Subcutaneous abdominal adipose tissue (tissue), 5 donors: ENCODE measurements at regions not wholly inside any gene's neighbourhood (a gene's known extent, or its start where the extent isn't known, plus 50 kb on each side); places are given as distances from the start of the nearest gene placed in this dataset.

ENCODE experiments used
- H3K27ac ChIP-seq: one replicate; pipeline ENCODE4 v1.7.0; 2013; ENCODE audit warnings: low read depth, mild to moderate bottlenecking, inconsistent platforms, low read length, moderate library complexity
- H3K27me3 ChIP-seq, 5 donors: one replicate each; pipeline ENCODE4 v1.7.0; 2013; ENCODE audit warnings: low read length in 5 of 5, inconsistent platforms in 1 of 5; ENCODE audit not compliant: control insufficient read depth in 5 of 5, insufficient read depth in 4 of 5
- H3K36me3 ChIP-seq, 5 donors: one replicate each; pipeline ENCODE4 v1.7.0; 2013; ENCODE audit warnings: low read length in 5 of 5; ENCODE audit not compliant: control insufficient read depth in 5 of 5, insufficient read depth in 5 of 5
- H3K4me1 ChIP-seq, 5 donors: one replicate each; pipeline ENCODE4 v1.7.0; 2013; ENCODE audit warnings: low read length in 5 of 5, mild to moderate bottlenecking in 3 of 5, moderate library complexity in 1 of 5; ENCODE audit not compliant: control insufficient read depth in 5 of 5, insufficient read depth in 5 of 5
- H3K4me3 ChIP-seq, 5 donors: one replicate each; pipeline ENCODE4 v1.7.0; 2013; ENCODE audit warnings: low read length in 5 of 5, low read depth in 1 of 5
- H3K9ac ChIP-seq, 5 donors: one replicate each; pipeline ENCODE4 v1.7.0; 2013; ENCODE audit warnings: low read length in 5 of 5, mild to moderate bottlenecking in 4 of 5, moderate library complexity in 3 of 5
- H3K9me3 ChIP-seq, 5 donors: one replicate each; pipeline ENCODE4 v1.7.0; 2013; ENCODE audit warnings: low read length in 5 of 5; ENCODE audit not compliant: control insufficient read depth in 5 of 5
- donor health status: healthy.
- donor health status: healthy.
- donor health status: healthy.
- donor health status: healthy.
- donor health status: healthy.

DNA sequence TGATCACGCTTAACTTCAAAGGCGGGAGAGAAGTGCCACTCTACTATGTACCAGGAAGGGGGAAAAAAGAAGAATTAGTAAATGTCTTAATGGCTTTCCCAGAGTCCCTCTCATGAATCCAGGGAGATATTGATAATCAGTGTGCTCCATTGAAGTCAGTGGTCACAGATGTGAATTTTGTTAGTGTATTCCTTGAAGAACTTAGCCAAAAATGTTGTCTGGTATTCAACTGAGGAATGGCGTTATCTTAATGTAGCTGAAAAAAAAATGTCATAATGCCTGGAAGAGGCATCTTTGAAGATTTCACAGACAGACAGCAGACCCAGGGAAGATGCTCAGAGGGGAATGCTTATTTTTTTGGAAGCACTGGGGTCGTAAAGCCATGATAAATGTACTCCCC, 250.4 kb downstream of the WDR11 start:
- Histone ChIP-seq H3K4me3 (no peak overlapping the region), H3K9me3 (no peaks in the 10 kb centered on the region), H3K9ac (no peak overlapping the region), H3K27me3 (no peaks in the 10 kb centered on the region), H3K27ac (no peak overlapping the region), H3K36me3 (no peaks in the 10 kb centered on the region), H3K4me1 (peaks cover 0 to 10% (median 8%) of the 10 kb centered on the region in 5 donors)

DNA sequence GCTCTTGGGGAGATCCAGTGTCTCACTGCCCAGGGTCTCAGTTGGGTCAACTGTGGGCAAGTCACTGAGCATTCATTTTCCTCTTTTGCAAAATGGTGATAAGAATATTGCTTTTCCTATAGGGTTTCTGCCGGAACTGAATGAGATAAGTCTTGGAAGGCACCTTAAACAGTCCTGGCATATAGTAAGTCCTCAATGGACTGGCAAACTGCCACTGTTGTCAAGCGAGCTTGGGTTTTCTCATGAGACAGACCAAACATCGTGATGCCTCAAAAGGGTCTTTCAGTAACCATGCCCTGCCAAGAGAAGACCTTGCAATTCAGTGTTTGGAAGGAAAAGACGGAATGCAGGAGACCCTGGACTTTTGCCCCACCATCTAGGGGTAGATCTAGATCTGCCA, 251.5 kb downstream of the WDR11 start:
- Histone ChIP-seq H3K9me3 (no peaks in the 10 kb centered on the region), H3K36me3 (no peaks in the 10 kb centered on the region), H3K4me3 (no peak overlapping the region), H3K9ac (no peak overlapping the region), H3K27ac (no peak overlapping the region), H3K4me1 (no peaks in the 10 kb centered on the region), H3K27me3 (no peaks in the 10 kb centered on the region)

- H3K27ac ChIP-seq = no peak overlapping the region
- H3K9ac ChIP-seq = no peak overlapping the region
- H3K4me3 ChIP-seq = no peak overlapping the region
These were observed 253.4 kb downstream of the WDR11 start for GRCh38 chr10:121104476-121105111.

DNA sequence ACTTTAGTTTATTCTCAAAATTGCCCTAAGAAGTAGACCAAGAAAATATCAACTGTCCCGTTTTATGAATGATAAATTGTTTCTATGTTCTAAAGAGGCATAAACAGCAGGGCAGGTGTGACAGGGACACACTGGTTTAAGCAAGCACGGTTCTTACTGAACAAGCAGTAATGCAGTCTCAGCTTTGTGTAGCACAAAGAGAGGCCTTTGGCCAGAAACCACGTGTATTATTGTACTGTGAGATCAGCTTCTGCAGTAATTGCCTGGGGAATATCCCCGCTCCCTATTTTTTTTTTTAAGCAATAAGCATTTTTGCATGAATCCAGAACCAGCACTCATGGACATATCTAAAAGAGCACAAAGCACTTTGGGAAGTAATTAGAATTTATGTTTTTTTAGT, 255.4 kb downstream of the WDR11 start:
- H3K27me3 ChIP-seq = no peaks in the 10 kb centered on the region
- H3K36me3 ChIP-seq = no peaks in the 10 kb centered on the region
- no peak overlapping the region for H3K27ac ChIP-seq
- H3K9me3 ChIP-seq = no peaks in the 10 kb centered on the region
- no peaks in the 10 kb centered on the region for H3K4me1 ChIP-seq
- H3K9ac ChIP-seq = no peak overlapping the region
- H3K4me3 ChIP-seq = no peak overlapping the region

More at GRCh38 chr10:121104476-121105111, 253.4 kb downstream of the WDR11 start:
- no peaks in the 10 kb centered on the region for H3K9me3 ChIP-seq
- H3K36me3 ChIP-seq = no peaks in the 10 kb centered on the region
- no peaks in the 10 kb centered on the region for H3K4me1 ChIP-seq
- H3K27me3 ChIP-seq = no peaks in the 10 kb centered on the region

GRCh38 chr10:121108051-121108450, 256.9 kb downstream of the WDR11 start:
- no peaks in the 10 kb centered on the region for H3K9me3 ChIP-seq
- no peak overlapping the region for H3K27ac ChIP-seq
- H3K36me3 ChIP-seq = no peaks in the 10 kb centered on the region
- no peak overlapping the region for H3K9ac ChIP-seq
- no peaks in the 10 kb centered on the region for H3K4me1 ChIP-seq
- H3K4me3 ChIP-seq = no peak overlapping the region
- H3K27me3 ChIP-seq = peaks cover 0 to 2% (median 0%) of the 10 kb centered on the region in 5 donors

GRCh38 chr10:121110369-121110768, 259.2 kb downstream of the WDR11 start:
- Histone ChIP-seq H3K9me3 (peaks cover 0 to under 1% (median 0%) of the 10 kb centered on the region in 5 donors), H3K27me3 (peaks cover 0 to 6% (median 0%) of the 10 kb centered on the region in 5 donors), H3K36me3 (no peaks in the 10 kb centered on the region), H3K9ac (no peak overlapping the region), H3K27ac (no peak overlapping the region), H3K4me1 (no peaks in the 10 kb centered on the region), H3K4me3 (no peak overlapping the region)

DNA sequence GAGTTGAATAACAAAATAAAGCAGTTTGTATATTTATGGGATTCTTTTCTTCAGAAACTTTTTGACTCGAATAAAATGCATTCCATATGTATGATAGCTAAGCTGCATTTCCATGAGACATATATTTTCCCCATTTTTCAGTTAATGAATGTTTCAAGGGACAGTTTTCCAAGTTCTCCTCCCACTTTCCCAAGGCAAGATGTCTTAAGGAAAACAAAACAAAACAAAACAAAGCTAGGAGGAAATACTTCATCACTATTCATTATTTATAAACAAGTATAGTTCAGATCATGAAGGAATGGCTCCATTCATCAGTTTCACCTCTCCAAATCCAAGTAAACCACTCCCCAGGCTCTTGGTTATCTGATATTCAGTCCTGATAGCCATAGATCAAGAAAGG, 261.0 kb downstream of the WDR11 start:
- no peaks in the 10 kb centered on the region for H3K4me1 ChIP-seq
- no peak overlapping the region for H3K9ac ChIP-seq
- H3K9me3 ChIP-seq = peaks cover 0 to 10% (median 6%) of the 10 kb centered on the region in 5 donors
- no peaks in the 10 kb centered on the region for H3K36me3 ChIP-seq
- H3K4me3 ChIP-seq = no peak overlapping the region
- H3K27me3 ChIP-seq = peaks cover 0 to 6% (median 0%) of the 10 kb centered on the region in 5 donors
- H3K27ac ChIP-seq = no peak overlapping the region

DNA sequence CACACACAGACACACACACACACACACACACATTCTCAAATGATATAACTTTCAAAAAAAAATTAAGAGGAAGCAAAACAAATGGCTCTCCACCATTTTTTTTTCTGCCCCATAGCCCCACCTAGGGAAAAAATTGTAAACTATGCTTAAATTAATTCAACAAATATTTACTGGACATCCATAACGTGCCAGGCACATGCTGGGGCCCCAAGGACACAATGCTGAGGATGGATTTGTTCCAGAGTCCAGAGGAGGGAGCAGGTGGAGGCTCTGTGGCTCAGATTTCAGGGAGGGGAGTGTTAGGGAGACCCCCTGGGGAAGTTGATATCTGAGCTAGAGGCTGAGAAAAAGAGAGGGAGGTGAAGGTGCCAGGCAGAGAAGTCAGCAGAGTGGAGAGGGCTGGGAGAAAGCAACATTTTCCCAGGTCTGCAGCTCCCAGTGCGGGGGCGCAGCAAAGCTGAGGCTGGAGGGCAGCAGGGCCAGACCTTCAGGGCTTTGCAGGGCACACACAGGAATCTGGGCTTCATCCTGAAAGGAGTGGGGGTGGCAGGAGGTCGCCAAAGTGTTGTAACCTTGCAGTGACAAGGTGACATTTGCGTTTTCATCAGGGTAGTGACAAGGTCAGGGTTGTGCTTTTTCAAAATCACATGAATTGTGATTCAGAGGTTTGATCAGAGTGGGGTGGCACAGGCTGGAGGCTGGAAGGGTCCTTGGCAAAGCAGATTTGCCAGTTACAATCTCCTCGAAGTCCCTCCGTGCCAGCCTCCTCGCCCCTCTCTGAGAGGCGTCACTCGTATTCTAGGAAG, 261.6 kb downstream of the WDR11 start:
- Histone ChIP-seq H3K4me1 (no peaks in the 10 kb centered on the region), H3K27ac (no peak overlapping the region), H3K36me3 (no peaks in the 10 kb centered on the region), H3K9me3 (peaks cover 0 to 10% (median 6%) of the 10 kb centered on the region in 5 donors), H3K4me3 (no peak overlapping the region), H3K9ac (no peak overlapping the region), H3K27me3 (peaks cover 0 to 6% (median 0%) of the 10 kb centered on the region in 5 donors)

DNA sequence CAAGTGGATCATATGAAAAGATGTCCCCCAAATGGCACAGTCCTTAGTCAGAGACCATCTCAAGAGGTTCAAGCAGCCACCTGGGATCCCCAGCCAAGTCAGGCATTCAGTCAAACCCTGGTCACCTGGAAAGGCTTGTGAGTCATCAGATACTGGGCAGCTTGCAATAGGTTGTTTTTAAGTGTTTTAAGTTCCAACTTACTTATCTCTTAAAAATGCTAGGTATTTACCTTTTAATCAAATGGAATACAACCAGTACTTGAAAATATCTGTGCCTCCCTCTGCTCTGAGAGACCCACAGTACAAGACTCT, 262.2 kb downstream of the WDR11 start:
- Histone ChIP-seq H3K27ac (no peak overlapping the region), H3K4me3 (no peak overlapping the region), H3K9ac (no peak overlapping the region), H3K9me3 (peaks cover 0 to 10% (median 6%) of the 10 kb centered on the region in 5 donors), H3K4me1 (no peaks in the 10 kb centered on the region), H3K27me3 (peaks cover 0 to 6% (median 0%) of the 10 kb centered on the region in 5 donors), H3K36me3 (no peaks in the 10 kb centered on the region)

GRCh38 chr10:121113911-121114310, 262.7 kb downstream of the WDR11 start:
- no peaks in the 10 kb centered on the region for H3K36me3 ChIP-seq
- H3K9me3 ChIP-seq = peaks cover 0 to 10% (median 6%) of the 10 kb centered on the region in 5 donors
- H3K4me1 ChIP-seq = no peaks in the 10 kb centered on the region
- H3K27me3 ChIP-seq = peaks cover 0 to 6% (median 0%) of the 10 kb centered on the region in 5 donors
- H3K27ac ChIP-seq = no peak overlapping the region
- no peak overlapping the region for H3K4me3 ChIP-seq
- no peak overlapping the region for H3K9ac ChIP-seq
